ENCODE measurements at regions not wholly inside any gene's neighbourhood (a gene's known extent, or its start where the extent isn't known, plus 50 kb on each side); places are given as distances from the start of the nearest gene placed in this dataset.

DNA sequence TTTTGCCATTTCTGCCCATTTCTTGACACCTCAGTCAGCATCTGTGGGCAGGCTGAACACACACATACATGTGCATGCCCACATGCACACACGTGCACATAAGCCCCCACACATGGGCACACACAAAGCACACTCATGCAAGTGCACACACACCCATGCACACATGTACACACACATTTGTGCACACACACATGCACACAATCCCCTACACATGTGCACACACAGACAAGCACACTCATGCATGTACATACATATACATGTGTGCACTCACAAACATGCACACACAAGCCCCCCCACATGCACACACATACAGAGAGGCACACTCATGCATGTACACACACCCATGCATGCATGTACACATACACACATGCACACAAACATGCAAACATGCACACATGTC, 83.5 kb upstream of the ACTRT2 start:
- Histone ChIP-seq H3K36me3 (ENCODE audit: low read depth, missing control alignments) (no peaks in the 10 kb centered on the region), H3K27me3 (no peaks in the 10 kb centered on the region), H3K27ac (no peak overlapping the region), H3K4me1 (no peaks in the 10 kb centered on the region), H3K9me3 (no peaks in the 10 kb centered on the region), H3K4me3 (no peak overlapping the region)
- WGBS, 2 donors: 67 to 68% methylated on average over 1 of the region's 1 CpG
- intact Hi-C loops (cut with DNase I; ENCODE audit: low total_unique reads): no loop called here
- DNase-seq: no peak
- TF ChIP-seq, protein P1, sequence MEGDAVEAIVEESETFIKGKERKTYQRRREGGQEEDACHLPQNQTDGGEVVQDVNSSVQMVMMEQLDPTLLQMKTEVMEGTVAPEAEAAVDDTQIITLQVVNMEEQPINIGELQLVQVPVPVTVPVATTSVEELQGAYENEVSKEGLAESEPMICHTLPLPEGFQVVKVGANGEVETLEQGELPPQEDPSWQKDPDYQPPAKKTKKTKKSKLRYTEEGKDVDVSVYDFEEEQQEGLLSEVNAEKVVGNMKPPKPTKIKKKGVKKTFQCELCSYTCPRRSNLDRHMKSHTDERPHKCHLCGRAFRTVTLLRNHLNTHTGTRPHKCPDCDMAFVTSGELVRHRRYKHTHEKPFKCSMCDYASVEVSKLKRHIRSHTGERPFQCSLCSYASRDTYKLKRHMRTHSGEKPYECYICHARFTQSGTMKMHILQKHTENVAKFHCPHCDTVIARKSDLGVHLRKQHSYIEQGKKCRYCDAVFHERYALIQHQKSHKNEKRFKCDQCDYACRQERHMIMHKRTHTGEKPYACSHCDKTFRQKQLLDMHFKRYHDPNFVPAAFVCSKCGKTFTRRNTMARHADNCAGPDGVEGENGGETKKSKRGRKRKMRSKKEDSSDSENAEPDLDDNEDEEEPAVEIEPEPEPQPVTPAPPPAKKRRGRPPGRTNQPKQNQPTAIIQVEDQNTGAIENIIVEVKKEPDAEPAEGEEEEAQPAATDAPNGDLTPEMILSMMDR (IDR thresholded peaks at IDR 0.05): no peak
- no peak for TF ChIP-seq POLR2A (IDR thresholded peaks at IDR 0.05)

DNA sequence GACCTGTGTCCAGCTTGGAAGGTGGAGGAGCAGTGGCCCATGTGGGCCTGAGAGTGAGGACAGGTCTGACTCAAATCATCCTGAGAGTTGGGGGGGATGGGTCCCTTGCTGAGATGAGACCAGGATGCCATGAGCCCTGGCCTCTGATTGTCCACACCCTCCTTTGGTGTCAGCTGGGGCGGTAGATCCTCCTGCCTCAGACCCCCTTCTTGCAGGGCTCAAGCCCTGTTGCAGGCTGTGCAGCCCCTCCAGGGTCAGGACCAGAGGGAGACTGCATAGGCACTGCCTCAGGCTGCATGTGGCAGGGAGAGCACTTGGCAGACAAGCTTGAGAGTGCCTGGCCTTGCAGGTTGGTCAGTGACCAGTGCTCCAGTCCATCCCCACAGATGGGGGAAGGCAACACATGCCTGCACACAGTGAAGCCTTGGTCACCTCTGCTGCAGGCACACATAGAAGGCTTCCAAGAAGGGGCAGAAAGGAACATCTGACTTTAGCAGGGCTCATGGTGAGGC, 82.2 kb upstream of the ACTRT2 start:
- H3K4me3 ChIP-seq: no peak overlapping the region
- no peak overlapping the region for H3K27ac ChIP-seq
- TF ChIP-seq POLR2A (IDR thresholded peaks at IDR 0.05): no peak
- TF ChIP-seq, protein P1 (IDR thresholded peaks at IDR 0.05): no peak
- H3K27me3 ChIP-seq: no peaks in the 10 kb centered on the region
- no peaks in the 10 kb centered on the region for H3K4me1 ChIP-seq
- WGBS, 2 donors: 71 to 100% methylated on average over 1 of the region's 1 CpG
- no peak for DNase-seq
- no peaks in the 10 kb centered on the region for H3K36me3 ChIP-seq (ENCODE audit: low read depth, missing control alignments)
- H3K9me3 ChIP-seq: no peaks in the 10 kb centered on the region
- intact Hi-C loops (cut with DNase I; ENCODE audit: low total_unique reads): no loop called here

DNA sequence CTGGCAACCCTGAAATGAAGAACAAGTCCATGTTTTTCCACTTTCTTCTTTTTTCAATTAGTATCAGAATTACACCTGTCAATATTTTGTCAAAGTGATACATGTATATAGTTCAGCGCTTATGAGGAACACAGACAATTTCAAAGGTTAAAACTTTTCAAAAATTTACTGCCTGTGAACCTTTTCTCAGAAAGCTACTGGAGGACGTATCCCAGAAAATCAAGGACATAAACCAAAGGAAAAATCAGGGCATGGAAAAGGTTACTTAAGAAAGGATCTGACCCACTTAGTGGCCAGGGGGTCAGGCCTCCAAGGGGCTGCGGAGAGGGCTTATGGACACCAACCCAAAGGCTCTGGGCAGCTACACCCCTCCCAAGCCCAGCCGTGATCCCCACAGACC, 81.1 kb upstream of the ACTRT2 start:
- Histone ChIP-seq H3K27ac (no peak overlapping the region), H3K4me1 (no peaks in the 10 kb centered on the region), H3K9me3 (no peaks in the 10 kb centered on the region), H3K36me3 (ENCODE audit: low read depth, missing control alignments) (no peaks in the 10 kb centered on the region), H3K4me3 (no peak overlapping the region), H3K27me3 (no peaks in the 10 kb centered on the region)
- no peak for DNase-seq
- WGBS, 2 donors: 91 to 98% methylated on average over 4 of the region's 4 CpGs
- no peak for TF ChIP-seq POLR2A (IDR thresholded peaks at IDR 0.05)
- TF ChIP-seq, protein P1 (IDR thresholded peaks at IDR 0.05): no peak
- intact Hi-C loops (cut with DNase I; ENCODE audit: low total_unique reads): no loop called here

DNA sequence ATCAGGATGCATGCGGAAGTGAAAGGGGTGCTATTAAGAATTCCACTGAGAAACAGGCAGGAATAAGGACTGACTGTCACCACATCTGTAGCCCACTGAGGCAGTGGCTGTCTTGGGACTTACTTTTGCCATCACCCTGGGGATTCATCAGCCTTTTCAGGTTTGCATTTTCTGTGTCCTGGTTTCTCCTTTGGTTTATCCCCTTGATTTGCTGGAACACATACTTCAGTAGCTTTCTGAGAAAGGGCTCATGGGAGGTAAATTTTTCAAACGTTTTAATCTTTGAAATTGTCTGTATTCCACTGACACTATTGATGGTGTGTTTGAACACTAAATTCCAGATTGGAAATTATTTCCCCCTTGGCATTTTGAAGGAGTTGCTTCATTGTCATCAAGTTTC, 80.2 kb upstream of the ACTRT2 start:
- no peak overlapping the region for H3K4me3 ChIP-seq
- no peak for DNase-seq
- H3K4me1 ChIP-seq: no peaks in the 10 kb centered on the region
- H3K9me3 ChIP-seq: no peaks in the 10 kb centered on the region
- 65 to 70% methylated on average over 2 of the region's 2 CpGs for WGBS, 2 donors
- no peak overlapping the region for H3K27ac ChIP-seq
- no peaks in the 10 kb centered on the region for H3K27me3 ChIP-seq
- no peaks in the 10 kb centered on the region for H3K36me3 ChIP-seq (ENCODE audit: low read depth, missing control alignments)
- intact Hi-C loops (cut with DNase I; ENCODE audit: low total_unique reads): no loop called here
- TF ChIP-seq, protein P1 (IDR thresholded peaks at IDR 0.05): no peak

DNA sequence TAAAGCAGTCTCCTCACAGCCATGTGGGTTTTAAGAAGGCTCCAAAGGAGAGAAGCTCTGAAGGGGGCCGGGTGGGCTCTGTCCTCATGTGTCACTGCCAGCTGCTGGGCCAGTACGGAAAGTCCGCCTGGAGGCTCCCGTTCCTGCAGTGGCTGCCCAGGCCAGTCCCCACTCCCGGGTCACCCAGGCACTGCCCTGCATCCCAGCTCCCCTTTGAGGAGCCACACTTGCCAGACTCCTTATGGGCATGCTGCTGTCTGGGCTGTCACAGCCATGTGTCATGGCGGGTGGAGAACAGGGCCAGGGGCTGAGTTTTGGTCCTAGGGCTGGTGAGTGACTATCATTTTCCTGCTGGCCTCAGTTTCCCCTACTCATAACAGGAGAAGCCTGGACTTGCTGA, 79.4 kb upstream of the ACTRT2 start:
- Histone ChIP-seq H3K4me1 (no peaks in the 10 kb centered on the region), H3K27ac (no peak overlapping the region), H3K27me3 (no peaks in the 10 kb centered on the region), H3K4me3 (no peak overlapping the region), H3K36me3 (ENCODE audit: low read depth, missing control alignments) (no peaks in the 10 kb centered on the region), H3K9me3 (no peaks in the 10 kb centered on the region)
- TF ChIP-seq, protein P1 (IDR thresholded peaks at IDR 0.05): no peak
- TF ChIP-seq POLR2A (IDR thresholded peaks at IDR 0.05): no peak
- WGBS, 2 donors: 90 to 94% methylated on average over 3 to 6 of the region's 6 CpGs
- DNase-seq: no peak
- intact Hi-C loops (cut with DNase I; ENCODE audit: low total_unique reads): no loop called here

All from testis (tissue), 2 donors.